K562 (cell line): ENCODE measurements at regions not wholly inside any gene's neighbourhood (a gene's known extent, or its start where the extent isn't known, plus 50 kb on each side); places are given as distances from the start of the nearest gene placed in this dataset.

Source experiments
- ATAC-seq: fragments of 200-7000 bp; cut with Tn5 transposase; 3 replicates; pipeline ENCODE4 v1.9.1; 2020; ENCODE audit warnings: moderate library complexity
- BruUV-seq: library from RNA; stranded (reverse); fragments of 400-500 nt; replicated peaks from 2 replicates; lab custom pipeline; 2021; lab: Mats Ljungman, UMichigan
- CTCF ChIA-PET: fragments of 300-600 bp; formaldehyde crosslinking; extraction: SDS; loops from one replicate; lab custom pipeline; 2021; ENCODE audit warnings: low intra/inter-chr PET ratio; lab: Yijun Ruan, JAX
- POLR2A ChIA-PET: fragments of 300-600, 350-650 bp; sonication (Branson Sonifier 250); formaldehyde crosslinking; extraction: SDS; loops from one replicate; lab custom pipeline; 2021; ENCODE audit warnings: antibody characterized with exemption, inconsistent platforms; lab: Yijun Ruan, JAX
- DNase-seq, 4 experiments: peaks; one replicate each; pipeline versions ENCODE4 v3.0.0 to v3.0.0-alpha.2; 2011 to 2018; ENCODE audit warnings: low spot score in 3 of 4, mixed read lengths in 3 of 4; ENCODE audit errors: extremely low read depth in 1 of 4
- FAIRE-seq: peaks from 2 replicates; lab custom pipeline; 2011; peaks lifted over from hg19 to GRCh38; lab: Jason Lieb, UNC
- H2AFZ ChIP-seq: 2 replicates; pipeline ENCODE4 v1.6.0; 2011; ENCODE audit warnings: low read depth, low read length, control low read depth, inconsistent platforms
- H3K27ac ChIP-seq: fragments of 200-600 bp; 3 replicates; pipeline ENCODE4 v1.8.0; 2011; ENCODE audit warnings: low read depth, mild to moderate bottlenecking, control low read depth, inconsistent platforms, low read length, moderate library complexity, mixed read lengths; ENCODE audit errors: extremely low read depth
- H3K27me3 ChIP-seq, 2 experiments: fragments of 300-600 bp in 1 of 2; 2 replicates in 1 of 2; 3 replicates in 1 of 2; pipeline versions ENCODE4 v1.6.0 to v1.8.0; 2011; ENCODE audit warnings: inconsistent platforms in 2 of 2, low read length in 2 of 2, mild to moderate bottlenecking in 1 of 2, mixed read lengths in 1 of 2, moderate library complexity in 1 of 2; ENCODE audit not compliant: control insufficient read depth in 2 of 2, insufficient read depth in 2 of 2
- H3K36me3 ChIP-seq: fragments of 300-600 bp; 3 replicates; pipeline ENCODE4 v1.8.0; 2011; ENCODE audit warnings: mild to moderate bottlenecking, low read length, inconsistent platforms; ENCODE audit not compliant: control insufficient read depth, insufficient read depth
- H3K4me1 ChIP-seq, 2 experiments: fragments of 200-600 bp in 1 of 2; replicated peaks in 1 of 2; 2 replicates in 1 of 2; 3 replicates in 1 of 2; pipeline versions ENCODE4 v1.5.1 to v1.8.0; 2011; ENCODE audit warnings: inconsistent platforms in 2 of 2, low read length in 2 of 2, mild to moderate bottlenecking in 1 of 2, mixed read lengths in 1 of 2, moderate library complexity in 1 of 2; ENCODE audit not compliant: control insufficient read depth in 2 of 2, insufficient read depth in 2 of 2
- H3K4me2 ChIP-seq: 2 replicates; pipeline ENCODE4 v1.6.1; 2011; ENCODE audit warnings: low read length, control low read depth, inconsistent platforms, mixed read lengths; ENCODE audit not compliant: insufficient read depth
- H3K4me3 ChIP-seq: fragments of 200-600 bp; sonication (generic), shearing (Covaris generic); 2 replicates; pipeline ENCODE4 v1.5.1; 2016; ENCODE audit warnings: control low read depth, inconsistent platforms
- H3K79me2 ChIP-seq: fragments of 200-600 bp; 3 replicates; pipeline ENCODE4 v1.8.0; 2011; ENCODE audit warnings: low read length, inconsistent platforms; ENCODE audit not compliant: control insufficient read depth, insufficient read depth
- H3K9ac ChIP-seq, 2 experiments: 2 replicates each; pipeline versions ENCODE4 v1.6.0 to v1.6.1; 2011; ENCODE audit warnings: low read depth in 2 of 2, low read length in 2 of 2, control low read depth in 1 of 2, inconsistent platforms in 1 of 2, mild to moderate bottlenecking in 1 of 2, mixed read lengths in 1 of 2; ENCODE audit not compliant: insufficient read depth in 1 of 2
- H3K9me1 ChIP-seq: one replicate; pipeline ENCODE4 v1.6.0; 2011; ENCODE audit warnings: inconsistent platforms, mild to moderate bottlenecking, low read length, moderate library complexity; ENCODE audit not compliant: control insufficient read depth, insufficient read depth
- H3K9me3 ChIP-seq: replicated peaks from 2 replicates; pipeline ENCODE4 v1.5.1; 2011; ENCODE audit warnings: low read depth, low read length, inconsistent platforms; ENCODE audit not compliant: control insufficient read depth, insufficient read depth
- H4K20me1 ChIP-seq: replicated peaks from 2 replicates; pipeline ENCODE4 v1.6.1; 2011; ENCODE audit warnings: low read length, inconsistent platforms, mixed read lengths; ENCODE audit not compliant: control insufficient read depth, insufficient read depth
- CAMTA2 ChIP-seq: fragments of 250-450 bp; sonication (Bioruptor Pico); conservative IDR thresholded peaks from 2 replicates; pipeline ENCODE4 v1.5.1; 2022
- FOXJ2 ChIP-seq: fragments of 200-800 bp; sonication (Bioruptor generic); IDR thresholded peaks from 2 replicates; pipeline ENCODE4 v1.6.1; 2016; ENCODE audit warnings: missing genetic modification characterization, missing compliant biosample characterization
- MGA ChIP-seq: fragments of 450-650 bp; IDR thresholded peaks from 2 replicates; pipeline ENCODE4 v1.6.1; 2016; ENCODE audit warnings: mild to moderate bottlenecking, moderate library complexity
- NR0B1 ChIP-seq: fragments of 450-650 bp; IDR thresholded peaks from one replicate; pipeline ENCODE4 v1.6.1; 2018; ENCODE audit warnings: mild to moderate bottlenecking, moderate library complexity; ENCODE audit not compliant: partially characterized antibody
- POLR2A ChIP-seq: fragments of 450-650 bp; conservative IDR thresholded peaks from 2 replicates; pipeline ENCODE4 v1.6.1; 2016
- RFX7 ChIP-seq: fragments of 250-450 bp; sonication (Bioruptor Pico); IDR thresholded peaks from 2 replicates; pipeline ENCODE4 v1.5.1; 2021; ENCODE audit warnings: mild to moderate bottlenecking
- THRAP3 ChIP-seq: fragments of 450-650 bp; IDR thresholded peaks from 2 replicates; pipeline ENCODE4 v1.6.1; 2016; ENCODE audit warnings: mild to moderate bottlenecking, inconsistent platforms, borderline replicate concordance
- ZNF239 ChIP-seq: fragments of 250-450 bp; sonication (Bioruptor Pico); IDR thresholded peaks from 2 replicates; pipeline ENCODE4 v1.4.0; 2020; ENCODE audit warnings: mild to moderate bottlenecking
- WGBS: fragments of 100-300 bp; shearing (Covaris generic); methylation state at CpG from one replicate; pipeline ENCODE4 v1.1.6; 2016; ENCODE audit warnings: low coverage, mixed read lengths; ENCODE audit not compliant: insufficient coverage; ENCODE audit errors: missing lambda C conversion rate; 5-methylcytosine and 5-hydroxymethylcytosine counted together
- in situ Hi-C: fragments of 300-500 bp; cut with MboI; formaldehyde crosslinking; loops from 4 replicates; pipeline ENCODE4 v1.15.0; 2018; ENCODE audit warnings: inconsistent platforms, mixed read lengths
- intact Hi-C: fragments of 100-400 bp; cut with micrococcal nuclease; formaldehyde crosslinking; loops from 2 replicates; pipeline ENCODE4 v1.14.2; 2022
- TF ChIP-seq, protein P1 (sequence below): fragments of 250-450 bp; sonication (Bioruptor Pico); IDR thresholded peaks from 2 replicates; pipeline ENCODE4 v1.6.1; 2021; ENCODE audit warnings: mild to moderate bottlenecking

DNA sequence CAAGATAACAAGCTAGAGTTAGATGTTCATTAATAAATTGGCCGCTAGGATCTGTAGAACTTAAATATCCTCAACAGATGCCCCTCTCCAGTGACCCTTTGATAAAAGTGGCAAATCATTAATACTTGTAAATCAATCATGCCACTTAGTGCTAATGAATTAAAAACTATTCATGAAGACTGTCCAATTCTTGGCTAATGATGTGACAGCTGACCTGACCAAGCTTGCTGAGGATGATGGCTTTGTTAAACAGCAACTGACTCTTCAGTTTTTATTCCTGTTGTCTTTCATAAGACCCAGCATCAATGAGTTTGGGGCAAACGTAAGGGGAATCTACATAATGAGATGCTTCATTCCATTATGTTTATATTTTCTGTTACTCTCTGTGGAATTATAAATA is 396.8 kb upstream of the NMUR2 start:
- Histone ChIP-seq H3K4me2 (no peak overlapping the region), H3K27ac (no peak overlapping the region), H3K79me2 (no peaks in the 10 kb centered on the region), H3K9me1 (no peaks in the 10 kb centered on the region), H3K9me3 (no peaks in the 10 kb centered on the region), H3K36me3 (no peaks in the 10 kb centered on the region), H3K4me3 (no peak overlapping the region), H3K9ac (no peak overlapping the region), H3K27me3 (no peaks in the 10 kb centered on the region), H4K20me1 (no peaks in the 10 kb centered on the region), H2AFZ (no peak overlapping the region), H3K4me1 (no peaks in the 10 kb centered on the region)
- BruUV-seq = no TSS peak
- WGBS = 0% methylated on average over 2 of the region's 2 CpGs
- intact Hi-C loops = no loop called here
- ChIA-PET POLR2A (no interaction called here), CTCF (no interaction called here)
- ATAC-seq = no peak
- DNase-seq = no peak
- in situ Hi-C loops = no loop called here
- FAIRE-seq = no peak
- TF ChIP-seq FOXJ2 = no peak
- TF ChIP-seq, protein P1, sequence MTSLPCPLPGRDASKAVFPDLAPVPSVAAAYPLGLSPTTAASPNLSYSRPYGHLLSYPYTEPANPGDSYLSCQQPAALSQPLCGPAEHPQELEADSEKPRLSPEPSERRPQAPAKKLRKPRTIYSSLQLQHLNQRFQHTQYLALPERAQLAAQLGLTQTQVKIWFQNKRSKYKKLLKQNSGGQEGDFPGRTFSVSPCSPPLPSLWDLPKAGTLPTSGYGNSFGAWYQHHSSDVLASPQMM (CRISPR knock-in tag) = no peak
- TF ChIP-seq POLR2A = no peak
- no peak for TF ChIP-seq CAMTA2 (CRISPR knock-in tag)
- TF ChIP-seq NR0B1 = no peak
- TF ChIP-seq MGA = no peak
- no peak for TF ChIP-seq ZNF239 (CRISPR knock-in tag)
- no peak for TF ChIP-seq RFX7 (CRISPR knock-in tag)
- no peak for TF ChIP-seq THRAP3
